ENCODE measurements at regions not wholly inside any gene's neighbourhood (a gene's known extent, or its start where the extent isn't known, plus 50 kb on each side); places are given as distances from the start of the nearest gene placed in this dataset.

DNA sequence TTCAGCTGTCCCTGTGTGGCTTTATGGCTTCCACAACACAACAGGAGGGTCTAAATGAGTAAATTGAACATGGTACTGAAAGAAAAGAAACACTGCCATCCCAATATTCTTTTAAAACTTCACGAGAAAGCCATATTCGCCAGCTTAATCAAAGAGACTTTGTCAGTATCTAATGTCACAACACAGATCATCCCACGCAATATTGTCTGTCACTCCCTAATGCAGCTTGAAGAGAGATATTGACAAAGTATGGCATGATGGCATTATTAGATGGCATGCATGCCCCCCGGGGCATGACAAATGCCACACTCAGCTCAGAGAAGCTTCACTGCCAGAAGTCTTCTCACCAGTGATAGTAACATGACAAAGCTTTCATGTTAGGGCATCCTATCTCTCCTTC, 197.8 kb downstream of the TTC8 start (continued):
- TF ChIP-seq, protein P1, sequence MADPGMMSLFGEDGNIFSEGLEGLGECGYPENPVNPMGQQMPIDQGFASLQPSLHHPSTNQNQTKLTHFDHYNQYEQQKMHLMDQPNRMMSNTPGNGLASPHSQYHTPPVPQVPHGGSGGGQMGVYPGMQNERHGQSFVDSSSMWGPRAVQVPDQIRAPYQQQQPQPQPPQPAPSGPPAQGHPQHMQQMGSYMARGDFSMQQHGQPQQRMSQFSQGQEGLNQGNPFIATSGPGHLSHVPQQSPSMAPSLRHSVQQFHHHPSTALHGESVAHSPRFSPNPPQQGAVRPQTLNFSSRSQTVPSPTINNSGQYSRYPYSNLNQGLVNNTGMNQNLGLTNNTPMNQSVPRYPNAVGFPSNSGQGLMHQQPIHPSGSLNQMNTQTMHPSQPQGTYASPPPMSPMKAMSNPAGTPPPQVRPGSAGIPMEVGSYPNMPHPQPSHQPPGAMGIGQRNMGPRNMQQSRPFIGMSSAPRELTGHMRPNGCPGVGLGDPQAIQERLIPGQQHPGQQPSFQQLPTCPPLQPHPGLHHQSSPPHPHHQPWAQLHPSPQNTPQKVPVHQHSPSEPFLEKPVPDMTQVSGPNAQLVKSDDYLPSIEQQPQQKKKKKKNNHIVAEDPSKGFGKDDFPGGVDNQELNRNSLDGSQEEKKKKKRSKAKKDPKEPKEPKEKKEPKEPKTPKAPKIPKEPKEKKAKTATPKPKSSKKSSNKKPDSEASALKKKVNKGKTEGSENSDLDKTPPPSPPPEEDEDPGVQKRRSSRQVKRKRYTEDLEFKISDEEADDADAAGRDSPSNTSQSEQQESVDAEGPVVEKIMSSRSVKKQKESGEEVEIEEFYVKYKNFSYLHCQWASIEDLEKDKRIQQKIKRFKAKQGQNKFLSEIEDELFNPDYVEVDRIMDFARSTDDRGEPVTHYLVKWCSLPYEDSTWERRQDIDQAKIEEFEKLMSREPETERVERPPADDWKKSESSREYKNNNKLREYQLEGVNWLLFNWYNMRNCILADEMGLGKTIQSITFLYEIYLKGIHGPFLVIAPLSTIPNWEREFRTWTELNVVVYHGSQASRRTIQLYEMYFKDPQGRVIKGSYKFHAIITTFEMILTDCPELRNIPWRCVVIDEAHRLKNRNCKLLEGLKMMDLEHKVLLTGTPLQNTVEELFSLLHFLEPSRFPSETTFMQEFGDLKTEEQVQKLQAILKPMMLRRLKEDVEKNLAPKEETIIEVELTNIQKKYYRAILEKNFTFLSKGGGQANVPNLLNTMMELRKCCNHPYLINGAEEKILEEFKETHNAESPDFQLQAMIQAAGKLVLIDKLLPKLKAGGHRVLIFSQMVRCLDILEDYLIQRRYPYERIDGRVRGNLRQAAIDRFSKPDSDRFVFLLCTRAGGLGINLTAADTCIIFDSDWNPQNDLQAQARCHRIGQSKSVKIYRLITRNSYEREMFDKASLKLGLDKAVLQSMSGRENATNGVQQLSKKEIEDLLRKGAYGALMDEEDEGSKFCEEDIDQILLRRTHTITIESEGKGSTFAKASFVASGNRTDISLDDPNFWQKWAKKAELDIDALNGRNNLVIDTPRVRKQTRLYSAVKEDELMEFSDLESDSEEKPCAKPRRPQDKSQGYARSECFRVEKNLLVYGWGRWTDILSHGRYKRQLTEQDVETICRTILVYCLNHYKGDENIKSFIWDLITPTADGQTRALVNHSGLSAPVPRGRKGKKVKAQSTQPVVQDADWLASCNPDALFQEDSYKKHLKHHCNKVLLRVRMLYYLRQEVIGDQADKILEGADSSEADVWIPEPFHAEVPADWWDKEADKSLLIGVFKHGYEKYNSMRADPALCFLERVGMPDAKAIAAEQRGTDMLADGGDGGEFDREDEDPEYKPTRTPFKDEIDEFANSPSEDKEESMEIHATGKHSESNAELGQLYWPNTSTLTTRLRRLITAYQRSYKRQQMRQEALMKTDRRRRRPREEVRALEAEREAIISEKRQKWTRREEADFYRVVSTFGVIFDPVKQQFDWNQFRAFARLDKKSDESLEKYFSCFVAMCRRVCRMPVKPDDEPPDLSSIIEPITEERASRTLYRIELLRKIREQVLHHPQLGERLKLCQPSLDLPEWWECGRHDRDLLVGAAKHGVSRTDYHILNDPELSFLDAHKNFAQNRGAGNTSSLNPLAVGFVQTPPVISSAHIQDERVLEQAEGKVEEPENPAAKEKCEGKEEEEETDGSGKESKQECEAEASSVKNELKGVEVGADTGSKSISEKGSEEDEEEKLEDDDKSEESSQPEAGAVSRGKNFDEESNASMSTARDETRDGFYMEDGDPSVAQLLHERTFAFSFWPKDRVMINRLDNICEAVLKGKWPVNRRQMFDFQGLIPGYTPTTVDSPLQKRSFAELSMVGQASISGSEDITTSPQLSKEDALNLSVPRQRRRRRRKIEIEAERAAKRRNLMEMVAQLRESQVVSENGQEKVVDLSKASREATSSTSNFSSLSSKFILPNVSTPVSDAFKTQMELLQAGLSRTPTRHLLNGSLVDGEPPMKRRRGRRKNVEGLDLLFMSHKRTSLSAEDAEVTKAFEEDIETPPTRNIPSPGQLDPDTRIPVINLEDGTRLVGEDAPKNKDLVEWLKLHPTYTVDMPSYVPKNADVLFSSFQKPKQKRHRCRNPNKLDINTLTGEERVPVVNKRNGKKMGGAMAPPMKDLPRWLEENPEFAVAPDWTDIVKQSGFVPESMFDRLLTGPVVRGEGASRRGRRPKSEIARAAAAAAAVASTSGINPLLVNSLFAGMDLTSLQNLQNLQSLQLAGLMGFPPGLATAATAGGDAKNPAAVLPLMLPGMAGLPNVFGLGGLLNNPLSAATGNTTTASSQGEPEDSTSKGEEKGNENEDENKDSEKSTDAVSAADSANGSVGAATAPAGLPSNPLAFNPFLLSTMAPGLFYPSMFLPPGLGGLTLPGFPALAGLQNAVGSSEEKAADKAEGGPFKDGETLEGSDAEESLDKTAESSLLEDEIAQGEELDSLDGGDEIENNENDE (IDR thresholded peaks at IDR 0.05; ENCODE audit: insufficient replicate concordance, low read length): no peak
- no peak for TF ChIP-seq KDM1A (IDR thresholded peaks at IDR 0.05; ENCODE audit: borderline replicate concordance, low read length)
- TF ChIP-seq SUZ12 (IDR thresholded peaks at IDR 0.05; ENCODE audit: low read length): no peak
- no peak for TF ChIP-seq CTBP2 (IDR thresholded peaks at IDR 0.05; ENCODE audit: borderline replicate concordance, insufficient read depth, insufficient read length, low read length)
- TF ChIP-seq BACH1 (IDR thresholded peaks at IDR 0.05; ENCODE audit: low read length): no peak
- no peak for TF ChIP-seq RXRA (IDR thresholded peaks at IDR 0.05; ENCODE audit: insufficient read depth, low read depth, low read length)
- no peak for TF ChIP-seq ATF2 (IDR thresholded peaks at IDR 0.05; ENCODE audit: low read length)
- TF ChIP-seq HDAC2 (IDR thresholded peaks at IDR 0.05; ENCODE audit: borderline replicate concordance in 1 of 2, low read depth in 2 of 2, low read length in 2 of 2): no peak
- TF ChIP-seq ASH2L (IDR thresholded peaks at IDR 0.05; ENCODE audit: low read length): no peak
- TF ChIP-seq SP2 (IDR thresholded peaks at IDR 0.05; ENCODE audit: low read length): no peak

All from H1 (cell line).